ENCODE measurements at regions not wholly inside any gene's neighbourhood (a gene's known extent, or its start where the extent isn't known, plus 50 kb on each side); places are given as distances from the start of the nearest gene placed in this dataset.

GRCh38 chr16:87054856-87055255 is 262.3 kb downstream of the C16orf95 start:
- TF ChIP-seq, protein P1, sequence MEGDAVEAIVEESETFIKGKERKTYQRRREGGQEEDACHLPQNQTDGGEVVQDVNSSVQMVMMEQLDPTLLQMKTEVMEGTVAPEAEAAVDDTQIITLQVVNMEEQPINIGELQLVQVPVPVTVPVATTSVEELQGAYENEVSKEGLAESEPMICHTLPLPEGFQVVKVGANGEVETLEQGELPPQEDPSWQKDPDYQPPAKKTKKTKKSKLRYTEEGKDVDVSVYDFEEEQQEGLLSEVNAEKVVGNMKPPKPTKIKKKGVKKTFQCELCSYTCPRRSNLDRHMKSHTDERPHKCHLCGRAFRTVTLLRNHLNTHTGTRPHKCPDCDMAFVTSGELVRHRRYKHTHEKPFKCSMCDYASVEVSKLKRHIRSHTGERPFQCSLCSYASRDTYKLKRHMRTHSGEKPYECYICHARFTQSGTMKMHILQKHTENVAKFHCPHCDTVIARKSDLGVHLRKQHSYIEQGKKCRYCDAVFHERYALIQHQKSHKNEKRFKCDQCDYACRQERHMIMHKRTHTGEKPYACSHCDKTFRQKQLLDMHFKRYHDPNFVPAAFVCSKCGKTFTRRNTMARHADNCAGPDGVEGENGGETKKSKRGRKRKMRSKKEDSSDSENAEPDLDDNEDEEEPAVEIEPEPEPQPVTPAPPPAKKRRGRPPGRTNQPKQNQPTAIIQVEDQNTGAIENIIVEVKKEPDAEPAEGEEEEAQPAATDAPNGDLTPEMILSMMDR (IDR thresholded peaks at IDR 0.05; ENCODE audit: insufficient read depth, low read depth, low read length, missing control alignments), result no peak
- no peak overlapping the region for H3K4me3 ChIP-seq (ENCODE audit: low read length)
- no peak for DNase-seq (ENCODE audit: low read depth)

DNA sequence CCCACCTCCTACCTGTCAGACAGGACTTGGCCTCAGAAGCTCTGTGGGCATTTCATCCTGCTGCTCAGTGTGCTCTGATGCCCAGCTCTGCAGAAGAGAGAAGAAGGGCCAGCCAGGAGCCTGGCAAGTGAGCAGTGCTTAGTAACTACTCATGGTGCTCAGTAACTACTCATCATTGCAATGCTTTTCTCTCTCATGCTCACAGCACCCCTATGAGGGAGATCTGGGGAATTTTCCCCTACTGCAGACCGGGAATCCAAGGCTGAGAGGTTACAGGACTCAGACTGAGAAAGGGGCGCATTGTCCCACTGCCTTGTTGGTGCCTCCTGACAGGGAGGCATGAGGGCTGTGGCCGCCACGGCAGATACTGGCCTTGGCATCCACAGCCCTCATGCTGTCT is 261.1 kb downstream of the C16orf95 start:
- H3K4me3 ChIP-seq (ENCODE audit: low read length), result no peak overlapping the region
- TF ChIP-seq, protein P1 (IDR thresholded peaks at IDR 0.05; ENCODE audit: insufficient read depth, low read depth, low read length, missing control alignments), result no peak
- DNase-seq (ENCODE audit: low read depth), result peak; percentile 24

- no peak overlapping the region for H3K4me3 ChIP-seq (ENCODE audit: low read length)
- TF ChIP-seq, protein P1 (IDR thresholded peaks at IDR 0.05; ENCODE audit: insufficient read depth, low read depth, low read length, missing control alignments), result no peak
- no peak for DNase-seq (ENCODE audit: low read depth)
Observed at GRCh38 chr16:87056551-87056950, 260.6 kb downstream of the C16orf95 start.

GRCh38 chr16:87057211-87057881 is 259.8 kb downstream of the C16orf95 start:
- TF ChIP-seq, protein P1 (IDR thresholded peaks at IDR 0.05; ENCODE audit: insufficient read depth, low read depth, low read length, missing control alignments), result no peak
- no peak overlapping the region for H3K4me3 ChIP-seq (ENCODE audit: low read length)

GRCh38 chr16:87057951-87058560 is 259.1 kb downstream of the C16orf95 start:
- TF ChIP-seq, protein P1 (IDR thresholded peaks at IDR 0.05; ENCODE audit: insufficient read depth, low read depth, low read length, missing control alignments), result no peak
- no peak for DNase-seq (ENCODE audit: low read depth)

More at GRCh38 chr16:87057211-87057881, 259.8 kb downstream of the C16orf95 start:
- no peak for DNase-seq (ENCODE audit: low read depth)

GRCh38 chr16:87058728-87059250 is 258.4 kb downstream of the C16orf95 start:
- no peak for DNase-seq (ENCODE audit: low read depth)
- TF ChIP-seq, protein P1 (IDR thresholded peaks at IDR 0.05; ENCODE audit: insufficient read depth, low read depth, low read length, missing control alignments), result no peak
- no peak overlapping the region for H3K4me3 ChIP-seq (ENCODE audit: low read length)

More at GRCh38 chr16:87057951-87058560, 259.1 kb downstream of the C16orf95 start:
- no peak overlapping the region for H3K4me3 ChIP-seq (ENCODE audit: low read length)
